Endothelial cell (in vitro differentiated cells): ENCODE measurements at regions not wholly inside any gene's neighbourhood (a gene's known extent, or its start where the extent isn't known, plus 50 kb on each side); places are given as distances from the start of the nearest gene placed in this dataset.
"Not testable (repeated sequence)": the region's sequence is repeated elsewhere in the genome, so short reads cannot be mapped to it uniquely, and the experiment has no call there.

Experiments used
- DNase-seq: peaks from one replicate; pipeline ENCODE4 v3.0.0; 2021; ENCODE audit warnings: low spot score
- H3K27ac Mint-ChIP-seq: one replicate; pipeline ENCODE4 v1.8.0; 2021; ENCODE audit warnings: mixed read lengths, inconsistent platforms; ENCODE audit not compliant: unreplicated experiment
- H3K27me3 Mint-ChIP-seq: one replicate; pipeline ENCODE4 v1.8.0; 2021; ENCODE audit warnings: mild to moderate bottlenecking, moderate library complexity, mixed read lengths, inconsistent platforms; ENCODE audit not compliant: unreplicated experiment
- H3K36me3 Mint-ChIP-seq: one replicate; pipeline ENCODE4 v1.8.0; 2021; ENCODE audit warnings: mild to moderate bottlenecking, low read depth, mixed read lengths, inconsistent platforms; ENCODE audit not compliant: unreplicated experiment
- H3K4me1 Mint-ChIP-seq: one replicate; pipeline ENCODE4 v1.8.0; 2021; ENCODE audit warnings: mild to moderate bottlenecking, mixed read lengths, inconsistent platforms; ENCODE audit not compliant: unreplicated experiment
- H3K4me3 Mint-ChIP-seq: one replicate; pipeline ENCODE4 v1.8.0; 2021; ENCODE audit warnings: mild to moderate bottlenecking, mixed read lengths, inconsistent platforms; ENCODE audit not compliant: unreplicated experiment
- H3K9me3 Mint-ChIP-seq: one replicate; pipeline ENCODE4 v1.8.0; 2021; ENCODE audit warnings: mixed read lengths, inconsistent platforms; ENCODE audit not compliant: unreplicated experiment
- CTCF ChIP-seq: fragments of 200-600 bp; sonication (generic); IDR thresholded peaks from one replicate; pipeline ENCODE4 v1.5.0; 2021; ENCODE audit warnings: antibody characterized with exemption; ENCODE audit not compliant: unreplicated experiment

GRCh38 chr6:141077355-141078333, 1055.1 kb upstream of the GJE1 start:
- no peak for TF ChIP-seq CTCF
- Mint-ChIP-seq H3K4me3 (no peak overlapping the region), H3K27ac (no peak overlapping the region), H3K4me1 (no peaks in the 10 kb centered on the region), H3K27me3 (peaks cover 1% of the 10 kb centered on the region), H3K9me3 (no peaks in the 10 kb centered on the region), H3K36me3 (no peaks in the 10 kb centered on the region)
- DNase-seq, result peak; percentile 28

GRCh38 chr6:141057761-141058160, 1075.0 kb upstream of the GJE1 start:
- H3K9me3 Mint-ChIP-seq, result no peaks in the 10 kb centered on the region
- no peak overlapping the region for H3K27ac Mint-ChIP-seq
- H3K27me3 Mint-ChIP-seq, result no peaks in the 10 kb centered on the region
- no peaks in the 10 kb centered on the region for H3K4me1 Mint-ChIP-seq
- no peak for TF ChIP-seq CTCF
- no peak overlapping the region for H3K4me3 Mint-ChIP-seq
- no peaks in the 10 kb centered on the region for H3K36me3 Mint-ChIP-seq
- no peak for DNase-seq

- H3K27me3 Mint-ChIP-seq, result no peaks in the 10 kb centered on the region
- no peak for DNase-seq
- H3K4me3 Mint-ChIP-seq, result no peak overlapping the region
- TF ChIP-seq CTCF, result no peak
- H3K27ac Mint-ChIP-seq, result no peak overlapping the region
- H3K36me3 Mint-ChIP-seq, result no peaks in the 10 kb centered on the region
- no peaks in the 10 kb centered on the region for H3K4me1 Mint-ChIP-seq
- no peaks in the 10 kb centered on the region for H3K9me3 Mint-ChIP-seq
Observed at GRCh38 chr6:141056945-141057625, 1075.6 kb upstream of the GJE1 start.

- Mint-ChIP-seq H3K27me3 (no peaks in the 10 kb centered on the region), H3K36me3 (no peaks in the 10 kb centered on the region), H3K9me3 (no peaks in the 10 kb centered on the region), H3K4me1 (no peaks in the 10 kb centered on the region), H3K4me3 (no peak overlapping the region), H3K27ac (no peak overlapping the region)
- TF ChIP-seq CTCF, result no peak
- DNase-seq, result no peak
Observed at GRCh38 chr6:141050471-141050870, 1082.3 kb upstream of the GJE1 start.

- no peak for DNase-seq
- no peaks in the 10 kb centered on the region for H3K4me1 Mint-ChIP-seq
- H3K36me3 Mint-ChIP-seq, result no peaks in the 10 kb centered on the region
- no peak overlapping the region for H3K4me3 Mint-ChIP-seq
- TF ChIP-seq CTCF, result no peak
- peaks cover 4% of the 10 kb centered on the region for H3K27me3 Mint-ChIP-seq
- H3K9me3 Mint-ChIP-seq, result no peaks in the 10 kb centered on the region
- H3K27ac Mint-ChIP-seq, result no peak overlapping the region
Observed at GRCh38 chr6:141048451-141048850, 1084.3 kb upstream of the GJE1 start.

GRCh38 chr6:141046496-141046895, 1086.2 kb upstream of the GJE1 start:
- not testable (repeated sequence) for H3K36me3 Mint-ChIP-seq, H3K27ac Mint-ChIP-seq, H3K4me3 Mint-ChIP-seq, H3K27me3 Mint-ChIP-seq, H3K9me3 Mint-ChIP-seq, H3K4me1 Mint-ChIP-seq, DNase-seq
